Natural killer cell (primary cell): ENCODE measurements at regions not wholly inside any gene's neighbourhood (a gene's known extent, or its start where the extent isn't known, plus 50 kb on each side); places are given as distances from the start of the nearest gene placed in this dataset.

ENCODE experiments used
- ATAC-seq, 3 donors: fragments of 150-1000 bp in 2 of 3; fragments of 200-7000 bp in 1 of 3; cut with Tn5 transposase; 1 replicate in 1 of 3; 2 replicates in 2 of 3; pipeline ENCODE4 v1.10.0; 2021; ENCODE audit warnings: mild to moderate bottlenecking in 2 of 3, moderate library complexity in 2 of 3
- DNase-seq, 2 donors: peaks; one replicate each; pipeline versions ENCODE4 v3.0.0 to v3.0.0-alpha.2; 2013 to 2021; ENCODE audit warnings: mixed read lengths in 1 of 2
- H3K27ac ChIP-seq: one replicate; pipeline ENCODE4 v1.5.1; 2013; ENCODE audit warnings: mild to moderate bottlenecking, low read length
- H3K27me3 ChIP-seq: one replicate; pipeline ENCODE4 v1.6.1; 2013; ENCODE audit warnings: low read length; ENCODE audit not compliant: control insufficient read depth, insufficient read depth
- H3K36me3 ChIP-seq: one replicate; pipeline ENCODE4 v1.6.1; 2013; ENCODE audit warnings: low read length; ENCODE audit not compliant: control insufficient read depth, insufficient read depth
- H3K4me1 ChIP-seq: one replicate; pipeline ENCODE4 v1.6.1; 2013; ENCODE audit warnings: low read length; ENCODE audit not compliant: control insufficient read depth, insufficient read depth
- H3K4me3 ChIP-seq: one replicate; pipeline ENCODE4 v1.5.1; 2013; ENCODE audit warnings: low read length
- H3K9me3 ChIP-seq: one replicate; pipeline ENCODE4 v1.6.1; 2013; ENCODE audit warnings: low read length; ENCODE audit not compliant: control insufficient read depth, insufficient read depth
- H3K27ac Mint-ChIP-seq, 2 donors: one replicate each; pipeline ENCODE4 v1.8.0; 2022; ENCODE audit warnings: mild to moderate bottlenecking in 2 of 2, mixed read lengths in 2 of 2, moderate library complexity in 1 of 2
- H3K27me3 Mint-ChIP-seq, 2 donors: one replicate each; pipeline ENCODE4 v1.8.0; 2022; ENCODE audit warnings: low read depth in 2 of 2, mixed read lengths in 2 of 2
- H3K36me3 Mint-ChIP-seq: one replicate; pipeline ENCODE4 v1.8.0; 2022; ENCODE audit warnings: mixed read lengths
- H3K4me1 Mint-ChIP-seq, 2 donors: one replicate each; pipeline ENCODE4 v1.8.0; 2022; ENCODE audit warnings: mixed read lengths in 2 of 2
- H3K4me3 Mint-ChIP-seq: one replicate; pipeline ENCODE4 v1.8.0; 2022; ENCODE audit warnings: mild to moderate bottlenecking, moderate library complexity, mixed read lengths
- H3K9me3 Mint-ChIP-seq, 2 donors: one replicate each; pipeline ENCODE4 v1.8.0; 2022; ENCODE audit warnings: mixed read lengths in 2 of 2
- WGBS: methylation state at CpG from one replicate; pipeline ENCODE4 v1.1.7; 2013; ENCODE audit warnings: missing lambda C conversion rate; ENCODE audit not compliant: insufficient coverage; 5-methylcytosine and 5-hydroxymethylcytosine counted together
- intact Hi-C: fragments of 100-400 bp; cut with micrococcal nuclease; formaldehyde crosslinking; loops from one replicate; pipeline ENCODE4 v1.14.2; 2022
- TF ChIP-seq, protein P1 (sequence below): fragments of 200-600 bp; IDR thresholded peaks from one replicate; pipeline ENCODE4 v1.8.0; 2022; ENCODE audit warnings: antibody characterized with exemption

DNA sequence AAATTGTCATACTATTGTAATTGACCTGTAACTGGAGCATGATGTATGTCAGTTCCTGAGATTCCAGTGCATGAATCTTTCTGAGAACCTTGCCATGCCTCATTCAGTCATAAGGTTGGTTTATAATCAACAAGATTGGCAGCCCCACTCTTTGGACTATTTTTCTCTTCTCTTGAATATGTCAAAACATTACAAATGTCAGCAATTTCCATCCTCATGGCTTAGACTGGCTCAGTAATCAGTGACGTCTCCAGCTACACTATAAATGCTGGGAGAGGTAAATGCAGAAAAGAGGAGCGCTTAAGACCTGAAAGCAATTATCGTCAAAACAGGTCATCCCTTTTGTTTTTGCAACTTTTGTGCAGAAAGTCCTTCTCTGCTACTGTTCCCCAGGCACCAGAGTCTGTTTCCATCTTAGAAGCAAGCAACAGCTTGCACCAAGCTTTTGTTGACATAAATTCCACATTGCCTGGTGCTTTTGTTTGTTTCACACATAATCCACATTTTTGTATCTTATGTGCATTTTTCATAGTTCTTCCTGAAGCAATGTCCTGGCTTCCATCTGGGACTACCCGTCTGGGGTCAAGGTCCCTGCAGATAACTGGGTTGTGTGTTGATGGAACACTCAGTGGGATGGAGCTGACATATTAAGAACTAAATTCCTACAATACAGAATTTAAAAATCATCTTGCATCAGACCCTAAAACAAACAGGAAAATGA lies 149.8 kb downstream of the OSR1 start:
- Mint-ChIP-seq H3K9me3 (peaks cover 10 to 13% of the 10 kb centered on the region in 2 donors), H3K27me3 (no peaks in the 10 kb centered on the region), H3K4me3 (no peak overlapping the region), H3K36me3 (peaks cover 9% of the 10 kb centered on the region), H3K4me1 (no peaks in the 10 kb centered on the region), H3K27ac (no peak overlapping the region)
- WGBS: 91% methylated on average over 3 of the region's 4 CpGs
- Histone ChIP-seq H3K27ac (no peak overlapping the region), H3K4me1 (no peaks in the 10 kb centered on the region), H3K27me3 (no peaks in the 10 kb centered on the region), H3K36me3 (no peaks in the 10 kb centered on the region), H3K9me3 (peaks cover 4% of the 10 kb centered on the region), H3K4me3 (no peak overlapping the region)
- no peak for DNase-seq
- ATAC-seq: no peak
- intact Hi-C loops: no loop called here
- TF ChIP-seq, protein P1, sequence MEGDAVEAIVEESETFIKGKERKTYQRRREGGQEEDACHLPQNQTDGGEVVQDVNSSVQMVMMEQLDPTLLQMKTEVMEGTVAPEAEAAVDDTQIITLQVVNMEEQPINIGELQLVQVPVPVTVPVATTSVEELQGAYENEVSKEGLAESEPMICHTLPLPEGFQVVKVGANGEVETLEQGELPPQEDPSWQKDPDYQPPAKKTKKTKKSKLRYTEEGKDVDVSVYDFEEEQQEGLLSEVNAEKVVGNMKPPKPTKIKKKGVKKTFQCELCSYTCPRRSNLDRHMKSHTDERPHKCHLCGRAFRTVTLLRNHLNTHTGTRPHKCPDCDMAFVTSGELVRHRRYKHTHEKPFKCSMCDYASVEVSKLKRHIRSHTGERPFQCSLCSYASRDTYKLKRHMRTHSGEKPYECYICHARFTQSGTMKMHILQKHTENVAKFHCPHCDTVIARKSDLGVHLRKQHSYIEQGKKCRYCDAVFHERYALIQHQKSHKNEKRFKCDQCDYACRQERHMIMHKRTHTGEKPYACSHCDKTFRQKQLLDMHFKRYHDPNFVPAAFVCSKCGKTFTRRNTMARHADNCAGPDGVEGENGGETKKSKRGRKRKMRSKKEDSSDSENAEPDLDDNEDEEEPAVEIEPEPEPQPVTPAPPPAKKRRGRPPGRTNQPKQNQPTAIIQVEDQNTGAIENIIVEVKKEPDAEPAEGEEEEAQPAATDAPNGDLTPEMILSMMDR: no peak

DNA sequence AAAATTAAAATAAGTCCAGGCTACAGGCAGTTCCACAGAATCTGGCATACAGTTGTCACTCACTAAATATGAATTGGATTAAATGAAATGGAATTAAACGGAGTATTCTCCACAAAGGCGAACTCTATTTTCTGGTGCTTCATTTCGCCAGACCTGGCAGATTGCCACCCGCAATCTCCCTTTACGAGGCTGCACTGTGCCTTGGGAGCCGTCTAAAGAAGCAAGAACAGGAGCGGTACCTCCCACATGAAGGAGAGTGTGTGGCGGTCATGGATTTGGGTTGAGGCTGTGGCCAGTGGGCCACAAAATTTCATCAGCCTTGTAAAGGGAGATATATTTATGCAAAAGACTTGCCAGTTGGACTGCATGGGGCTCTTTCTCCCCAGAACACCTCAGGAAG lies 151.0 kb downstream of the OSR1 start:
- Histone ChIP-seq H3K4me3 (no peak overlapping the region), H3K27me3 (no peaks in the 10 kb centered on the region), H3K27ac (no peak overlapping the region), H3K4me1 (no peaks in the 10 kb centered on the region), H3K36me3 (no peaks in the 10 kb centered on the region), H3K9me3 (peaks cover 4% of the 10 kb centered on the region)
- intact Hi-C loops: no loop called here
- peaks cover 9% of the 10 kb centered on the region for H3K36me3 Mint-ChIP-seq
- no peaks in the 10 kb centered on the region for H3K27me3 Mint-ChIP-seq
- WGBS: 80% methylated on average over 8 of the region's 8 CpGs
- no peak overlapping the region for H3K4me3 Mint-ChIP-seq
- peaks cover 10 to 13% of the 10 kb centered on the region in 2 donors for H3K9me3 Mint-ChIP-seq
- TF ChIP-seq, protein P1: no peak
- no peak for DNase-seq
- H3K27ac Mint-ChIP-seq: no peak overlapping the region
- no peaks in the 10 kb centered on the region for H3K4me1 Mint-ChIP-seq
- ATAC-seq: no peak

DNA sequence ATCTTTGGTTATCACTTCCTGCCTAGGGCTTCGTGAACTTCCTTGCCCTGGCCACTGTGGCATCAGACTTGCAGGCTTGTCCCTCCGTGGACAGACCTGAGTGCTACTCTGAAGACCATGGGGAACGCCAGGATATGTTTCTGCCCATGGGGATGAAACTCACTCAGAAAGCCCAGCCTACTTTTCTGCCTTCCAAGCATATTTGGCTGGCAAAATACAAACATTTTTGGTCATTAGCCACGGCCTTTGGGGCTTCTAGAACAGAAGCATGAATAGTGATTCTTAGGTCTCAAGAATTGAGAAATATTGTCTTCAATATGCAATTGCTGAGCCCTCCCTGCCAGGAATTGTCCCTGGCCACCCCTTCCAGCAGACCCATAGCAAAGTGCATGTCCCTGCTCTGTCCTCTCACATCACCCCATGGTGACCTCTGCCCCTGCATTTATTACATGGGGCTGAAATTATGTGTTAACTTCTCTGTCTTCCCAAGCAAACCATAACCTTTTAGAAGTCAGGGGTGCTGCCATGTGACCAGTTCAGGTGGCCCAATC lies 152.4 kb downstream of the OSR1 start:
- intact Hi-C loops: no loop called here
- no peak for DNase-seq
- H3K4me3 Mint-ChIP-seq: no peak overlapping the region
- Histone ChIP-seq H3K36me3 (no peaks in the 10 kb centered on the region), H3K9me3 (peaks cover 4% of the 10 kb centered on the region), H3K27ac (no peak overlapping the region), H3K27me3 (no peaks in the 10 kb centered on the region), H3K4me1 (no peaks in the 10 kb centered on the region), H3K4me3 (no peak overlapping the region)
- no peak for ATAC-seq
- H3K36me3 Mint-ChIP-seq: peaks cover 9% of the 10 kb centered on the region
- 83% methylated on average over 4 of the region's 4 CpGs for WGBS
- H3K27me3 Mint-ChIP-seq: no peaks in the 10 kb centered on the region
- TF ChIP-seq, protein P1: no peak
- no peak overlapping the region for H3K27ac Mint-ChIP-seq
- H3K4me1 Mint-ChIP-seq: no peaks in the 10 kb centered on the region
- peaks cover 10 to 13% of the 10 kb centered on the region in 2 donors for H3K9me3 Mint-ChIP-seq

DNA sequence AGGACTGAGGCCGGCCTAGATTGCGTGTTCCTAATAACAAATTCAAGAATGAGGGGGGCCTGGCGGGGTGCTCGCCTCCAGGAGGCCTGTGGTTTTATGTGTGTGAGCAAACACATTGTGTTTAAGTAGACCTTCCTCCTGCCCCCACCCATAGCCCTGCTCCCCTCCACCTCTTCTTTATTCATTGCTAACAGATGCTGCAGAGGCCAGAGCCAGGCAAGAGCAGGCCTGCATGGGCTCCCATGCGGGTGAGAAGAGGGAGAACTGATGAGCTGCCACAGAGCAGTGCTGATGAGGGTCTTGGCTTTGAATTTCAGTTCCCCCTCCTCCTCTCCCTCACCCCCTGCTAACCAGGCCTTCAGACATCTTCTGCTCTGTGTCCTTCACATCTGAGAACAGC lies 154.6 kb downstream of the OSR1 start:
- 91% methylated on average over 4 of the region's 5 CpGs for WGBS

More for the DNA sequence above, 154.6 kb downstream of the OSR1 start:
- H3K27me3 ChIP-seq: no peaks in the 10 kb centered on the region
- DNase-seq (no peak), ATAC-seq (no peak)
- intact Hi-C loops: no loop called here
- peaks cover 9% of the 10 kb centered on the region for H3K36me3 Mint-ChIP-seq
- no peak overlapping the region for H3K4me3 ChIP-seq
- H3K27ac Mint-ChIP-seq: no peak overlapping the region
- H3K36me3 ChIP-seq: no peaks in the 10 kb centered on the region
- H3K9me3 ChIP-seq: no peaks in the 10 kb centered on the region
- no peaks in the 10 kb centered on the region for H3K4me1 Mint-ChIP-seq
- no peaks in the 10 kb centered on the region for H3K4me1 ChIP-seq
- peaks cover 5 to 6% of the 10 kb centered on the region in 2 donors for H3K9me3 Mint-ChIP-seq
- H3K27ac ChIP-seq: no peak overlapping the region
- H3K4me3 Mint-ChIP-seq: no peak overlapping the region
- no peaks in the 10 kb centered on the region for H3K27me3 Mint-ChIP-seq
- TF ChIP-seq, protein P1: no peak
